ENCODE measurements at regions not wholly inside any gene's neighbourhood (a gene's known extent, or its start where the extent isn't known, plus 50 kb on each side); places are given as distances from the start of the nearest gene placed in this dataset.

GRCh38 chr20:24337069-24337468 lies 132.4 kb upstream of the SYNDIG1 start:
- TF ChIP-seq, protein P1, sequence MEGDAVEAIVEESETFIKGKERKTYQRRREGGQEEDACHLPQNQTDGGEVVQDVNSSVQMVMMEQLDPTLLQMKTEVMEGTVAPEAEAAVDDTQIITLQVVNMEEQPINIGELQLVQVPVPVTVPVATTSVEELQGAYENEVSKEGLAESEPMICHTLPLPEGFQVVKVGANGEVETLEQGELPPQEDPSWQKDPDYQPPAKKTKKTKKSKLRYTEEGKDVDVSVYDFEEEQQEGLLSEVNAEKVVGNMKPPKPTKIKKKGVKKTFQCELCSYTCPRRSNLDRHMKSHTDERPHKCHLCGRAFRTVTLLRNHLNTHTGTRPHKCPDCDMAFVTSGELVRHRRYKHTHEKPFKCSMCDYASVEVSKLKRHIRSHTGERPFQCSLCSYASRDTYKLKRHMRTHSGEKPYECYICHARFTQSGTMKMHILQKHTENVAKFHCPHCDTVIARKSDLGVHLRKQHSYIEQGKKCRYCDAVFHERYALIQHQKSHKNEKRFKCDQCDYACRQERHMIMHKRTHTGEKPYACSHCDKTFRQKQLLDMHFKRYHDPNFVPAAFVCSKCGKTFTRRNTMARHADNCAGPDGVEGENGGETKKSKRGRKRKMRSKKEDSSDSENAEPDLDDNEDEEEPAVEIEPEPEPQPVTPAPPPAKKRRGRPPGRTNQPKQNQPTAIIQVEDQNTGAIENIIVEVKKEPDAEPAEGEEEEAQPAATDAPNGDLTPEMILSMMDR (IDR thresholded peaks at IDR 0.05), result no peak
- no peak for TF ChIP-seq EP300 (IDR thresholded peaks at IDR 0.05)
- TF ChIP-seq POLR2A (IDR thresholded peaks at IDR 0.05), result no peak

Measured in sigmoid colon (tissue), 4 donors.